GM12878 (cell line): ENCODE measurements at regions not wholly inside any gene's neighbourhood (a gene's known extent, or its start where the extent isn't known, plus 50 kb on each side); places are given as distances from the start of the nearest gene placed in this dataset.

Source experiments
- ATAC-seq: fragments of 200-7000 bp; cut with Tn5 transposase; 3 replicates; pipeline ENCODE4 v1.9.1; 2020; ENCODE audit warnings: mild to moderate bottlenecking, moderate library complexity
- BruUV-seq: library from RNA; stranded (reverse); fragments of 400-500 nt; replicated peaks from 2 replicates; lab custom pipeline; 2021; lab: Mats Ljungman, UMichigan
- CTCF ChIA-PET: fragments of 300-600 bp; sonication (Branson Sonifier 250); formaldehyde crosslinking; extraction: SDS; loops from one replicate; lab custom pipeline; 2021; ENCODE audit warnings: inconsistent platforms; lab: Yijun Ruan, JAX
- POLR2A ChIA-PET: fragments of 350-600 bp; formaldehyde crosslinking; extraction: SDS; loops from one replicate; lab custom pipeline; 2021; ENCODE audit warnings: inconsistent platforms; lab: Charles Lee
- RAD21 ChIA-PET: fragments of 300-600 bp; sonication (Branson Sonifier 250); formaldehyde crosslinking; loops from one replicate; lab custom pipeline; 2023; ENCODE audit warnings: antibody characterized with exemption; ENCODE audit not compliant: unreplicated experiment; lab: Charles Lee
- SMC1A ChIA-PET: fragments of 300-600 bp; sonication (Branson Sonifier 250); formaldehyde crosslinking; loops from one replicate; lab custom pipeline; 2023; ENCODE audit not compliant: unreplicated experiment, uncharacterized antibody; lab: Charles Lee
- DNase-seq: peaks from one replicate; pipeline ENCODE4 v3.0.0-alpha.2; 2011; ENCODE audit warnings: low read depth, low spot score
- FAIRE-seq: peaks from 3 replicates; lab custom pipeline; 2011; peaks lifted over from hg19 to GRCh38; lab: Jason Lieb, UNC
- H2AFZ ChIP-seq: 2 replicates; pipeline ENCODE4 v1.6.0; 2011; ENCODE audit warnings: low read depth, low read length, control low read depth; ENCODE audit not compliant: control insufficient read depth
- H3K27ac ChIP-seq: 2 replicates; pipeline ENCODE4 v1.5.1; 2011; ENCODE audit warnings: control low read depth; ENCODE audit not compliant: control insufficient read depth, insufficient read depth
- H3K27me3 ChIP-seq, 2 experiments: replicated peaks in 1 of 2; 2 replicates each; pipeline versions ENCODE4 v1.6.0 to v1.6.1; 2011; ENCODE audit warnings: low read length in 1 of 2; ENCODE audit not compliant: control insufficient read depth in 2 of 2, insufficient read depth in 2 of 2
- H3K36me3 ChIP-seq, 2 experiments: 2 replicates each; pipeline ENCODE4 v1.5.1; 2011; ENCODE audit warnings: low read length in 1 of 2; ENCODE audit not compliant: control insufficient read depth in 2 of 2, insufficient read depth in 2 of 2
- H3K4me1 ChIP-seq: 2 replicates; pipeline ENCODE4 v1.6.1; 2011; ENCODE audit warnings: mild to moderate bottlenecking, low read length, moderate library complexity, mixed read lengths; ENCODE audit not compliant: control insufficient read depth, insufficient read depth
- H3K4me2 ChIP-seq: 2 replicates; pipeline ENCODE4 v1.6.0; 2011; ENCODE audit warnings: control low read depth; ENCODE audit not compliant: control insufficient read depth, insufficient read depth
- H3K4me3 ChIP-seq: fragments of 200-600 bp; sonication (generic); 2 replicates; pipeline ENCODE4 v1.5.1; 2016
- H3K79me2 ChIP-seq: 2 replicates; pipeline ENCODE4 v1.6.0; 2011; ENCODE audit warnings: low read length; ENCODE audit not compliant: control insufficient read depth, insufficient read depth
- H3K9ac ChIP-seq: 2 replicates; pipeline ENCODE4 v1.8.0; 2011; ENCODE audit warnings: low read length, control low read depth, mixed read lengths; ENCODE audit not compliant: control insufficient read depth, insufficient read depth
- H3K9me3 ChIP-seq: replicated peaks from 3 replicates; pipeline ENCODE4 v1.5.1; 2011; ENCODE audit warnings: mild to moderate bottlenecking, low read length; ENCODE audit not compliant: control insufficient read depth, insufficient read depth
- H4K20me1 ChIP-seq: 2 replicates; pipeline ENCODE4 v1.6.0; 2011; ENCODE audit not compliant: control insufficient read depth, insufficient read depth
- CBX3 ChIP-seq: fragments of 200-600 bp; sonication (generic); IDR thresholded peaks from 2 replicates; pipeline ENCODE4 v1.6.1; 2016; ENCODE audit warnings: low read depth, borderline replicate concordance
- ESRRA ChIP-seq: IDR thresholded peaks from 2 replicates; pipeline ENCODE4 v1.6.1; 2012; ENCODE audit warnings: mild to moderate bottlenecking, low read length, improper control_type of control experiment
- MXI1 ChIP-seq: fragments of 150-350 bp; IDR thresholded peaks from 2 replicates; pipeline ENCODE4 v1.6.1; 2011; ENCODE audit warnings: low read depth, mild to moderate bottlenecking, inconsistent platforms, low read length, improper control_type of control experiment
- NRF1 ChIP-seq: conservative IDR thresholded peaks from 2 replicates; pipeline ENCODE4 v1.6.1; 2011; ENCODE audit warnings: mild to moderate bottlenecking, low read depth, low read length, improper control_type of control experiment
- SMAD5 ChIP-seq: IDR thresholded peaks from 2 replicates; pipeline ENCODE4 v1.6.1; 2016; ENCODE audit warnings: antibody characterized with exemption, low read depth
- SMARCA5 ChIP-seq: fragments of 450-650 bp; IDR thresholded peaks from 2 replicates; pipeline ENCODE4 v1.6.1; 2017; ENCODE audit warnings: mild to moderate bottlenecking
- SUPT20H ChIP-seq: IDR thresholded peaks from 2 replicates; pipeline ENCODE4 v1.6.1; 2011; ENCODE audit warnings: low read depth, mild to moderate bottlenecking, low read length, moderate library complexity, borderline replicate concordance; ENCODE audit not compliant: control insufficient read depth
- TARDBP ChIP-seq: IDR thresholded peaks from 2 replicates; pipeline ENCODE4 v1.6.1; 2016; ENCODE audit warnings: borderline replicate concordance
- ZNF217 ChIP-seq: fragments of 450-650 bp; IDR thresholded peaks from 2 replicates; pipeline ENCODE4 v1.6.1; 2017; ENCODE audit warnings: antibody characterized with exemption, mild to moderate bottlenecking
- ZNF384 ChIP-seq: IDR thresholded peaks from 2 replicates; pipeline ENCODE4 v1.6.1; 2012; ENCODE audit warnings: low read depth, mild to moderate bottlenecking, low read length, improper control_type of control experiment, borderline replicate concordance
- WGBS: methylation state at CpG from one replicate; pipeline ENCODE4 v1.1.6; 2016; ENCODE audit warnings: low lambda C conversion rate; ENCODE audit not compliant: insufficient replicate concordance, insufficient coverage; ENCODE audit errors: missing lambda C conversion rate; 5-methylcytosine and 5-hydroxymethylcytosine counted together
- in situ Hi-C: fragments of 300-500 bp; cut with MboI; formaldehyde crosslinking; loops from 9 replicates; pipeline ENCODE4 v1.14.3; 2018; ENCODE audit warnings: mixed read lengths
- intact Hi-C: fragments of 100-400 bp; cut with micrococcal nuclease; formaldehyde crosslinking; loops from one replicate; pipeline ENCODE4 v1.14.2; 2022; ENCODE audit not compliant: unreplicated experiment
- TF ChIP-seq, protein P1 (sequence below): IDR thresholded peaks from 2 replicates; pipeline ENCODE4 v1.6.1; 2012; ENCODE audit warnings: improper control_type of control experiment, low read depth, low read length; ENCODE audit not compliant: insufficient replicate concordance

GRCh38 chr10:78319371-78319770 is 285.7 kb downstream of the RPS24 start (continued):
- TF ChIP-seq, protein P1, sequence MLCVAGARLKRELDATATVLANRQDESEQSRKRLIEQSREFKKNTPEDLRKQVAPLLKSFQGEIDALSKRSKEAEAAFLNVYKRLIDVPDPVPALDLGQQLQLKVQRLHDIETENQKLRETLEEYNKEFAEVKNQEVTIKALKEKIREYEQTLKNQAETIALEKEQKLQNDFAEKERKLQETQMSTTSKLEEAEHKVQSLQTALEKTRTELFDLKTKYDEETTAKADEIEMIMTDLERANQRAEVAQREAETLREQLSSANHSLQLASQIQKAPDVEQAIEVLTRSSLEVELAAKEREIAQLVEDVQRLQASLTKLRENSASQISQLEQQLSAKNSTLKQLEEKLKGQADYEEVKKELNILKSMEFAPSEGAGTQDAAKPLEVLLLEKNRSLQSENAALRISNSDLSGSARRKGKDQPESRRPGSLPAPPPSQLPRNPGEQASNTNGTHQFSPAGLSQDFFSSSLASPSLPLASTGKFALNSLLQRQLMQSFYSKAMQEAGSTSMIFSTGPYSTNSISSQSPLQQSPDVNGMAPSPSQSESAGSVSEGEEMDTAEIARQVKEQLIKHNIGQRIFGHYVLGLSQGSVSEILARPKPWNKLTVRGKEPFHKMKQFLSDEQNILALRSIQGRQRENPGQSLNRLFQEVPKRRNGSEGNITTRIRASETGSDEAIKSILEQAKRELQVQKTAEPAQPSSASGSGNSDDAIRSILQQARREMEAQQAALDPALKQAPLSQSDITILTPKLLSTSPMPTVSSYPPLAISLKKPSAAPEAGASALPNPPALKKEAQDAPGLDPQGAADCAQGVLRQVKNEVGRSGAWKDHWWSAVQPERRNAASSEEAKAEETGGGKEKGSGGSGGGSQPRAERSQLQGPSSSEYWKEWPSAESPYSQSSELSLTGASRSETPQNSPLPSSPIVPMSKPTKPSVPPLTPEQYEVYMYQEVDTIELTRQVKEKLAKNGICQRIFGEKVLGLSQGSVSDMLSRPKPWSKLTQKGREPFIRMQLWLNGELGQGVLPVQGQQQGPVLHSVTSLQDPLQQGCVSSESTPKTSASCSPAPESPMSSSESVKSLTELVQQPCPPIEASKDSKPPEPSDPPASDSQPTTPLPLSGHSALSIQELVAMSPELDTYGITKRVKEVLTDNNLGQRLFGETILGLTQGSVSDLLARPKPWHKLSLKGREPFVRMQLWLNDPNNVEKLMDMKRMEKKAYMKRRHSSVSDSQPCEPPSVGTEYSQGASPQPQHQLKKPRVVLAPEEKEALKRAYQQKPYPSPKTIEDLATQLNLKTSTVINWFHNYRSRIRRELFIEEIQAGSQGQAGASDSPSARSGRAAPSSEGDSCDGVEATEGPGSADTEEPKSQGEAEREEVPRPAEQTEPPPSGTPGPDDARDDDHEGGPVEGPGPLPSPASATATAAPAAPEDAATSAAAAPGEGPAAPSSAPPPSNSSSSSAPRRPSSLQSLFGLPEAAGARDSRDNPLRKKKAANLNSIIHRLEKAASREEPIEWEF: no peak
- no peak for TF ChIP-seq SMARCA5

DNA sequence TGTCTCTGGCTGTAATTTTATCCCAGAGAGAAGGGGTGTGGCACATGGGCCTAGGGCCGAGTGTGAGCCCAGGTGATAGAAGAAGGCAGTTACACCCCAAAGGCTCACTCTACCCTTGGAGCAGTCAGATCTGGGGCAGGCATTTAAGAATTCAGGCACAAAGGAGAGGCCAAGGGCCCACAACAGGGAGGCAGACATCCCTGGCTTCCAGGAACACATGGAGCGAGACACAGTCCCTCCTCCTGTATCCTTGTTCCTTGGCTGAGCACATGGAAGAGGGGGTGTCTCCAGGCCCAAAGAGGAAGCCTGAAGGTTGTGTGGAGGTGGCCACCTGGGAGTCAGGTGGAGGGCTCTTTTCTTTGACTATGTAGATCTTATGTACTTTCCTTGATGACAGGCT is 286.2 kb downstream of the RPS24 start:
- ChIA-PET SMC1A (no interaction called here), POLR2A (no interaction called here), CTCF (no interaction called here), RAD21 (no interaction called here)
- WGBS: 48% methylated on average over 2 of the region's 2 CpGs
- intact Hi-C loops: no loop called here
- in situ Hi-C loops: no loop called here
- Histone ChIP-seq H2AFZ (no peak overlapping the region), H4K20me1 (no peaks in the 10 kb centered on the region), H3K4me1 (no peaks in the 10 kb centered on the region), H3K79me2 (no peaks in the 10 kb centered on the region), H3K4me2 (no peak overlapping the region), H3K36me3 (no peaks in the 10 kb centered on the region), H3K27ac (no peak overlapping the region), H3K9me3 (no peaks in the 10 kb centered on the region), H3K9ac (no peak overlapping the region), H3K4me3 (no peak overlapping the region), H3K27me3 (peaks cover 0 to 2% of the 10 kb centered on the region in 2 experiments; a peak in 1 of 4 replicates)
- no peak for FAIRE-seq
- DNase-seq: no peak
- TF ChIP-seq ESRRA (no peak), TARDBP (no peak), MXI1 (no peak), SMAD5 (no peak), CBX3 (no peak), NRF1 (no peak), SUPT20H (no peak), ZNF384 (no peak), ZNF217 (no peak)
- no TSS peak for BruUV-seq
- no peak for ATAC-seq
